ENCODE measurements at regions not wholly inside any gene's neighbourhood (a gene's known extent, or its start where the extent isn't known, plus 50 kb on each side); places are given as distances from the start of the nearest gene placed in this dataset.

GRCh38 chr10:78703593-78703992 is 365.2 kb upstream of the ZMIZ1 start:
- DNase-seq: no peak

- DNase-seq: no peak
Measured at GRCh38 chr10:78706256-78706655, 362.5 kb upstream of the ZMIZ1 start.

GRCh38 chr10:78706726-78707540 is 361.8 kb upstream of the ZMIZ1 start:
- no peak for DNase-seq

GRCh38 chr10:78707745-78708144 is 361.0 kb upstream of the ZMIZ1 start:
- DNase-seq: no peak

- DNase-seq: no peak
Measured at GRCh38 chr10:78712147-78712546, 356.6 kb upstream of the ZMIZ1 start.

- no peak for DNase-seq
Measured at GRCh38 chr10:78713659-78714058, 355.1 kb upstream of the ZMIZ1 start.

GRCh38 chr10:78714225-78714624 is 354.5 kb upstream of the ZMIZ1 start:
- no peak for DNase-seq

GRCh38 chr10:78715435-78715834 is 353.3 kb upstream of the ZMIZ1 start:
- no peak for DNase-seq

- no peak for DNase-seq
Measured at GRCh38 chr10:78716043-78716660, 352.6 kb upstream of the ZMIZ1 start.

- no peak for DNase-seq
Measured at GRCh38 chr10:78717200-78717599, 351.6 kb upstream of the ZMIZ1 start.

GRCh38 chr10:78718032-78718572 is 350.7 kb upstream of the ZMIZ1 start:
- DNase-seq: no peak

GRCh38 chr10:78719276-78719675 is 349.5 kb upstream of the ZMIZ1 start:
- no peak for DNase-seq

- DNase-seq: no peak
Measured at GRCh38 chr10:78720091-78720490, 348.7 kb upstream of the ZMIZ1 start.

- no peak for DNase-seq
Measured at GRCh38 chr10:78721231-78721630, 347.5 kb upstream of the ZMIZ1 start.

GRCh38 chr10:78724846-78725245 is 343.9 kb upstream of the ZMIZ1 start:
- DNase-seq: no peak

- no peak for DNase-seq
Measured at GRCh38 chr10:78726171-78726570, 342.6 kb upstream of the ZMIZ1 start.

GRCh38 chr10:78727251-78727650 is 341.5 kb upstream of the ZMIZ1 start:
- no peak for DNase-seq

- no peak for DNase-seq
Measured at GRCh38 chr10:78727728-78728127, 341.0 kb upstream of the ZMIZ1 start.

- DNase-seq: no peak
Measured at GRCh38 chr10:78728176-78728575, 340.6 kb upstream of the ZMIZ1 start.

- DNase-seq: no peak
Measured at GRCh38 chr10:78729366-78729765, 339.4 kb upstream of the ZMIZ1 start.

- DNase-seq: no peak
Measured at GRCh38 chr10:78729800-78730199, 339.0 kb upstream of the ZMIZ1 start.

- no peak for DNase-seq
Measured at GRCh38 chr10:78730754-78731153, 338.0 kb upstream of the ZMIZ1 start.

- no peak for DNase-seq
Measured at GRCh38 chr10:78731675-78732074, 337.1 kb upstream of the ZMIZ1 start.

- no peak for DNase-seq
Measured at GRCh38 chr10:78732381-78732780, 336.4 kb upstream of the ZMIZ1 start.

All from SIG-M5 (cell line).